ENCODE measurements at regions not wholly inside any gene's neighbourhood (a gene's known extent, or its start where the extent isn't known, plus 50 kb on each side); places are given as distances from the start of the nearest gene placed in this dataset.

DNA sequence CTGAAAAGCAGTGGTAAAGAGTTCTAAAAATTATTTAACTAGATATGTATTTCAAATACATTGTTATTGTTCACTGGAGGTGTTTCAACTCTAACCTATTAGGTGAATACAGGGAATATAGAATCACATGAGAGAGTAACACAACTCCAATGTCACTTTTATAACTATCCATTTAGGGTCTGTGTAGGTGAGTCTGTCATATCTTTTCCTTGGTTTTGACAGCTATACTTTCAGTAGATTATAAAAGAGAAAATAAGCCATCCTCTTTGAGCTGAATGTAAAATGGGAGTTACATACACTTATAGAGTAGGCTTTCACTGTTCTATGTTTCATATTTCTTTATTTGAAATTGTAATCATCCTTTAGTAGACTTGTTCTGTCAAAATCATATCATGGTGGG lies 2321.0 kb downstream of the PCDH9 start:
- TF ChIP-seq CTCF (IDR thresholded peaks at IDR 0.05), result no peak
- TF ChIP-seq POLR2A (IDR thresholded peaks at IDR 0.05), result no peak

All from prostate gland (tissue), 2 donors.